Right cardiac atrium (tissue), 5 donors: ENCODE measurements at regions not wholly inside any gene's neighbourhood (a gene's known extent, or its start where the extent isn't known, plus 50 kb on each side); places are given as distances from the start of the nearest gene placed in this dataset.
"Not testable (repeated sequence)": the region's sequence is repeated elsewhere in the genome, so short reads cannot be mapped to it uniquely, and the experiment has no call there.

Experiments
- ATAC-seq, 2 donors: fragments of 200-7000 bp; cut with Tn5 transposase; one replicate each; pipeline versions ENCODE4 v1.8.0 to v1.9.1; 2020; ENCODE audit warnings: moderate library complexity in 2 of 2, mild to moderate bottlenecking in 1 of 2
- DNase-seq, 3 donors: peaks; one replicate each; pipeline ENCODE4 v3.0.0-alpha.2; 2020
- H3K27ac ChIP-seq: one replicate; pipeline ENCODE4 v1.5.1; 2013; ENCODE audit warnings: mild to moderate bottlenecking, low read length, control low read depth, moderate library complexity
- H3K27me3 ChIP-seq: one replicate; pipeline ENCODE4 v1.6.1; 2013; ENCODE audit not compliant: control insufficient read depth, insufficient read depth
- H3K4me1 ChIP-seq: one replicate; pipeline ENCODE4 v1.6.1; 2013; ENCODE audit warnings: low read length; ENCODE audit not compliant: control insufficient read depth, insufficient read depth
- H3K4me3 ChIP-seq: one replicate; pipeline ENCODE4 v1.5.1; 2013; ENCODE audit warnings: low read length, control low read depth
- H3K9me3 ChIP-seq: one replicate; pipeline ENCODE4 v1.6.1; 2013; ENCODE audit warnings: low read length; ENCODE audit not compliant: control insufficient read depth
- WGBS: extraction: QIAGEN DNeasy Blood & Tissue Kit; methylation state at CpG from one replicate; pipeline ENCODE4 v1.1.7; 2013; 5-methylcytosine and 5-hydroxymethylcytosine counted together
- intact Hi-C, 4 donors: fragments of 100-400 bp; cut with DNase I; formaldehyde crosslinking; loops; one replicate each; pipeline versions ENCODE4 v1.11.0 to v1.14.0; 2022 to 2023
- donor health status: healthy with polysubstance abuse.
- donor health status: DM: no; HTN: yes; CAD: no.
- donor health status: DM: no; HTN: no; CAD: no.
- donor health status: DM: no; HTN: yes; CAD: no; lungs with severe emphysema.
- donor health status: DM: yes; HTN: yes; CAD: no.

GRCh38 chr2:94737736-94738342, 133.4 kb upstream of the TEKT4 start:
- ATAC-seq, H3K27me3 ChIP-seq, intact Hi-C loops, H3K9me3 ChIP-seq, DNase-seq, H3K27ac ChIP-seq, H3K4me3 ChIP-seq, H3K4me1 ChIP-seq: not testable (repeated sequence)
- WGBS: 89% methylated on average over 25 of the region's 25 CpGs

- no peaks in the 10 kb centered on the region for H3K9me3 ChIP-seq
- no peak for ATAC-seq
- intact Hi-C loops: no loop called here
- 78% methylated on average over 2 of the region's 2 CpGs for WGBS
- DNase-seq: no peak
- H3K27ac ChIP-seq: no peak overlapping the region
- no peaks in the 10 kb centered on the region for H3K27me3 ChIP-seq
- H3K4me1 ChIP-seq: no peaks in the 10 kb centered on the region
- H3K4me3 ChIP-seq: no peak overlapping the region
Observed at GRCh38 chr2:94753466-94753998, 117.7 kb upstream of the TEKT4 start.

GRCh38 chr2:94758546-94758945, 112.7 kb upstream of the TEKT4 start:
- intact Hi-C loops: no loop called here
- Histone ChIP-seq H3K4me3 (no peak overlapping the region), H3K27ac (no peak overlapping the region), H3K9me3 (no peaks in the 10 kb centered on the region), H3K27me3 (no peaks in the 10 kb centered on the region), H3K4me1 (no peaks in the 10 kb centered on the region)
- ATAC-seq (no peak), DNase-seq (no peak)
- 90% methylated on average over 5 of the region's 5 CpGs for WGBS

- Histone ChIP-seq H3K9me3 (no peaks in the 10 kb centered on the region), H3K4me1 (no peaks in the 10 kb centered on the region), H3K4me3 (no peak overlapping the region), H3K27ac (no peak overlapping the region), H3K27me3 (no peaks in the 10 kb centered on the region)
- ATAC-seq: no peak
- 25% methylated on average over 7 of the region's 7 CpGs for WGBS
- DNase-seq: no peak
- intact Hi-C loops: no loop called here
Observed at GRCh38 chr2:94759211-94759610, 112.0 kb upstream of the TEKT4 start.

- H3K4me1 ChIP-seq: no peaks in the 10 kb centered on the region
- DNase-seq (no peak), ATAC-seq (no peak)
- WGBS: 63% methylated on average over 5 of the region's 5 CpGs
- no peaks in the 10 kb centered on the region for H3K27me3 ChIP-seq
- no peak overlapping the region for H3K27ac ChIP-seq
- no peak overlapping the region for H3K4me3 ChIP-seq
- no peaks in the 10 kb centered on the region for H3K9me3 ChIP-seq
- intact Hi-C loops: no loop called here
Observed at GRCh38 chr2:94762600-94762999, 108.6 kb upstream of the TEKT4 start.

- no peak overlapping the region for H3K27ac ChIP-seq
- 76% methylated on average over 6 of the region's 6 CpGs for WGBS
- no peak overlapping the region for H3K4me3 ChIP-seq
- no peaks in the 10 kb centered on the region for H3K9me3 ChIP-seq
- intact Hi-C loops: no loop called here
- H3K4me1 ChIP-seq: no peaks in the 10 kb centered on the region
- ATAC-seq (no peak), DNase-seq (no peak)
- no peaks in the 10 kb centered on the region for H3K27me3 ChIP-seq
Observed at GRCh38 chr2:94763318-94763717, 107.9 kb upstream of the TEKT4 start.

- H3K4me3 ChIP-seq, H3K27me3 ChIP-seq, H3K4me1 ChIP-seq, DNase-seq, ATAC-seq, intact Hi-C loops, H3K27ac ChIP-seq, H3K9me3 ChIP-seq: not testable (repeated sequence)
- 80% methylated on average over 3 of the region's 3 CpGs for WGBS
Observed at GRCh38 chr2:94764331-94764730, 106.9 kb upstream of the TEKT4 start.

- Histone ChIP-seq H3K9me3 (no peaks in the 10 kb centered on the region), H3K27me3 (no peaks in the 10 kb centered on the region), H3K27ac (no peak overlapping the region), H3K4me1 (no peaks in the 10 kb centered on the region), H3K4me3 (no peak overlapping the region)
- WGBS: 85% methylated on average over 3 of the region's 3 CpGs
- ATAC-seq (no peak), DNase-seq (no peak)
- intact Hi-C loops: no loop called here
Observed at GRCh38 chr2:94767336-94767735, 103.9 kb upstream of the TEKT4 start.

- no peak overlapping the region for H3K4me3 ChIP-seq
- no peaks in the 10 kb centered on the region for H3K4me1 ChIP-seq
- WGBS: 62% methylated on average over 3 of the region's 3 CpGs
- DNase-seq (no peak), ATAC-seq (no peak)
- H3K27ac ChIP-seq: no peak overlapping the region
- intact Hi-C loops: no loop called here
- no peaks in the 10 kb centered on the region for H3K9me3 ChIP-seq
- H3K27me3 ChIP-seq: no peaks in the 10 kb centered on the region
Observed at GRCh38 chr2:94769733-94770132, 101.5 kb upstream of the TEKT4 start.

GRCh38 chr2:94774851-94775250, 96.4 kb upstream of the TEKT4 start:
- no peaks in the 10 kb centered on the region for H3K27me3 ChIP-seq
- no peak for DNase-seq
- H3K27ac ChIP-seq: no peak overlapping the region
- intact Hi-C loops: no loop called here
- no peaks in the 10 kb centered on the region for H3K9me3 ChIP-seq
- no peak overlapping the region for H3K4me3 ChIP-seq
- no peak for ATAC-seq
- no peaks in the 10 kb centered on the region for H3K4me1 ChIP-seq

GRCh38 chr2:94776036-94776435, 95.2 kb upstream of the TEKT4 start:
- 73% methylated on average over 2 of the region's 2 CpGs for WGBS
- no peaks in the 10 kb centered on the region for H3K27me3 ChIP-seq
- no peaks in the 10 kb centered on the region for H3K4me1 ChIP-seq
- intact Hi-C loops: no loop called here
- DNase-seq (no peak), ATAC-seq (no peak)
- H3K27ac ChIP-seq: no peak overlapping the region
- no peak overlapping the region for H3K4me3 ChIP-seq
- no peaks in the 10 kb centered on the region for H3K9me3 ChIP-seq

GRCh38 chr2:94785105-94785504, 86.1 kb upstream of the TEKT4 start:
- H3K4me1 ChIP-seq, H3K9me3 ChIP-seq, DNase-seq, ATAC-seq, H3K27me3 ChIP-seq, intact Hi-C loops, H3K4me3 ChIP-seq, H3K27ac ChIP-seq: not testable (repeated sequence)
- WGBS: 66% methylated on average over 3 of the region's 3 CpGs
